ENCODE measurements at regions not wholly inside any gene's neighbourhood (a gene's known extent, or its start where the extent isn't known, plus 50 kb on each side); places are given as distances from the start of the nearest gene placed in this dataset.

- peaks cover 0 to 1% (median 0%) of the 10 kb centered on the region in 8 donors for H3K9me3 Mint-ChIP-seq
- no peaks in the 10 kb centered on the region for H3K36me3 ChIP-seq (ENCODE audit: insufficient read depth, low read length)
- H3K27me3 ChIP-seq (ENCODE audit: insufficient read depth, low read length) = no peaks in the 10 kb centered on the region
- POLR2A ChIA-PET (ENCODE audit: partially characterized antibody) = no interaction called here
- intact Hi-C loops (cut with micrococcal nuclease) = no loop called here
- no peak for DNase-seq
- no peaks in the 10 kb centered on the region for H3K9me3 ChIP-seq (ENCODE audit: control insufficient read depth in 1 of 2, low read length in 2 of 2)
- peaks cover 2 to 4% of the 10 kb centered on the region in 2 donors for H3K27me3 Mint-ChIP-seq
- no peaks in the 10 kb centered on the region for H3K4me1 Mint-ChIP-seq
- H3K4me1 ChIP-seq (ENCODE audit: insufficient read depth, low read length) = no peaks in the 10 kb centered on the region
- H3K27ac ChIP-seq (ENCODE audit: low read depth, low read length) = no peak overlapping the region
- no peak overlapping the region for H3K4me3 Mint-ChIP-seq
- H3K36me3 Mint-ChIP-seq = no peaks in the 10 kb centered on the region
- CTCF ChIA-PET (ENCODE audit: partially characterized antibody) = no interaction called here
- H3K27ac Mint-ChIP-seq = no peak overlapping the region
- no peak overlapping the region for H3K4me3 ChIP-seq (ENCODE audit: low read length in 2 of 2)
Measured at GRCh38 chr4:35820003-35820402, 424.3 kb downstream of the ARAP2 start.

GRCh38 chr4:35824231-35824630 is 420.1 kb downstream of the ARAP2 start:
- Mint-ChIP-seq H3K36me3 (no peaks in the 10 kb centered on the region), H3K4me3 (no peak overlapping the region), H3K27me3 (peaks cover 2 to 4% of the 10 kb centered on the region in 2 donors), H3K4me1 (no peaks in the 10 kb centered on the region), H3K27ac (no peak overlapping the region), H3K9me3 (no peaks in the 10 kb centered on the region)
- Histone ChIP-seq H3K27me3 (ENCODE audit: insufficient read depth, low read length) (no peaks in the 10 kb centered on the region), H3K27ac (ENCODE audit: low read depth, low read length) (no peak overlapping the region), H3K36me3 (ENCODE audit: insufficient read depth, low read length) (no peaks in the 10 kb centered on the region), H3K9me3 (ENCODE audit: control insufficient read depth in 1 of 2, low read length in 2 of 2) (no peaks in the 10 kb centered on the region), H3K4me3 (ENCODE audit: low read length in 2 of 2) (no peak overlapping the region), H3K4me1 (ENCODE audit: insufficient read depth, low read length) (no peaks in the 10 kb centered on the region)
- ChIA-PET POLR2A (ENCODE audit: partially characterized antibody) (no interaction called here), CTCF (ENCODE audit: partially characterized antibody) (no interaction called here)
- intact Hi-C loops (cut with micrococcal nuclease) = no loop called here
- no peak for DNase-seq

DNA sequence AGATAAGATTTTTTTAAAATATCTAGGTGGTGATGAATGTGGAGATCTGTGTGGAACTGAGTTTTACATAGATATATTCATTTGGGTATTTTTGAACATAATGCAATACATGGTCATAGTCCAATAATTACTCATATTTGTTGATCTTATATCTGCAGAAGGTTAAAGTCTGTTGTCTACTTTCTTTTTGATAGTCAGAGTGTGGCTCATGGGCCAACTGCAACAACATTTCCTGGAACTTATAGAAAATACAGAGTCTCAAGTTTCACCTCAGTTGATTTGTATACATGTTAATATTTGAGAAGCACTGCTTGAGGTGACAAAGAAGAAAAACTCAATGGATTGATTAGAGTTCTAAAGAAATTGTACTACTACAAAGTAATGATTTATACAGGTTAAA is 408.4 kb downstream of the ARAP2 start:
- Mint-ChIP-seq H3K27ac (no peak overlapping the region), H3K4me1 (no peaks in the 10 kb centered on the region), H3K4me3 (no peak overlapping the region), H3K27me3 (no peaks in the 10 kb centered on the region), H3K36me3 (no peaks in the 10 kb centered on the region), H3K9me3 (peaks cover 0 to 8% (median under 1%) of the 10 kb centered on the region in 8 donors)
- Histone ChIP-seq H3K27me3 (ENCODE audit: insufficient read depth, low read length) (no peaks in the 10 kb centered on the region), H3K4me1 (ENCODE audit: insufficient read depth, low read length) (no peaks in the 10 kb centered on the region), H3K9me3 (ENCODE audit: control insufficient read depth in 1 of 2, low read length in 2 of 2) (no peaks in the 10 kb centered on the region), H3K36me3 (ENCODE audit: insufficient read depth, low read length) (no peaks in the 10 kb centered on the region), H3K27ac (ENCODE audit: low read depth, low read length) (no peak overlapping the region), H3K4me3 (ENCODE audit: low read length in 2 of 2) (no peak overlapping the region)
- ChIA-PET POLR2A (ENCODE audit: partially characterized antibody) (no interaction called here), CTCF (ENCODE audit: partially characterized antibody) (no interaction called here)
- intact Hi-C loops (cut with micrococcal nuclease) = no loop called here
- no peak for DNase-seq

GRCh38 chr4:35836596-35836995 is 407.7 kb downstream of the ARAP2 start:
- peaks cover 0 to 8% (median under 1%) of the 10 kb centered on the region in 8 donors for H3K9me3 Mint-ChIP-seq
- H3K27me3 Mint-ChIP-seq = no peaks in the 10 kb centered on the region
- no peaks in the 10 kb centered on the region for H3K36me3 Mint-ChIP-seq
- POLR2A ChIA-PET (ENCODE audit: partially characterized antibody) = no interaction called here
- H3K4me1 Mint-ChIP-seq = no peaks in the 10 kb centered on the region
- H3K27ac Mint-ChIP-seq = no peak overlapping the region
- CTCF ChIA-PET (ENCODE audit: partially characterized antibody) = no interaction called here
- H3K4me3 ChIP-seq (ENCODE audit: low read length in 2 of 2) = no peak overlapping the region
- H3K4me1 ChIP-seq (ENCODE audit: insufficient read depth, low read length) = no peaks in the 10 kb centered on the region
- no peaks in the 10 kb centered on the region for H3K27me3 ChIP-seq (ENCODE audit: insufficient read depth, low read length)
- no peaks in the 10 kb centered on the region for H3K9me3 ChIP-seq (ENCODE audit: control insufficient read depth in 1 of 2, low read length in 2 of 2)
- no peak for DNase-seq
- H3K27ac ChIP-seq (ENCODE audit: low read depth, low read length) = no peak overlapping the region
- intact Hi-C loops (cut with micrococcal nuclease) = no loop called here
- H3K4me3 Mint-ChIP-seq = no peak overlapping the region
- no peaks in the 10 kb centered on the region for H3K36me3 ChIP-seq (ENCODE audit: insufficient read depth, low read length)

- Mint-ChIP-seq H3K4me1 (no peaks in the 10 kb centered on the region), H3K27ac (no peak overlapping the region), H3K27me3 (peaks cover 0 to 6% of the 10 kb centered on the region in 2 donors), H3K4me3 (no peak overlapping the region), H3K9me3 (peaks cover 0 to 4% (median 0%) of the 10 kb centered on the region in 8 donors), H3K36me3 (no peaks in the 10 kb centered on the region)
- Histone ChIP-seq H3K27me3 (ENCODE audit: insufficient read depth, low read length) (no peaks in the 10 kb centered on the region), H3K4me3 (ENCODE audit: low read length in 2 of 2) (no peak overlapping the region), H3K27ac (ENCODE audit: low read depth, low read length) (no peak overlapping the region), H3K9me3 (ENCODE audit: control insufficient read depth in 1 of 2, low read length in 2 of 2) (no peaks in the 10 kb centered on the region), H3K36me3 (ENCODE audit: insufficient read depth, low read length) (no peaks in the 10 kb centered on the region), H3K4me1 (ENCODE audit: insufficient read depth, low read length) (no peaks in the 10 kb centered on the region)
- intact Hi-C loops (cut with micrococcal nuclease) = no loop called here
- ChIA-PET POLR2A (ENCODE audit: partially characterized antibody) (no interaction called here), CTCF (ENCODE audit: partially characterized antibody) (no interaction called here)
- DNase-seq = no peak
Measured at GRCh38 chr4:35867057-35867456, 377.3 kb downstream of the ARAP2 start.

DNA sequence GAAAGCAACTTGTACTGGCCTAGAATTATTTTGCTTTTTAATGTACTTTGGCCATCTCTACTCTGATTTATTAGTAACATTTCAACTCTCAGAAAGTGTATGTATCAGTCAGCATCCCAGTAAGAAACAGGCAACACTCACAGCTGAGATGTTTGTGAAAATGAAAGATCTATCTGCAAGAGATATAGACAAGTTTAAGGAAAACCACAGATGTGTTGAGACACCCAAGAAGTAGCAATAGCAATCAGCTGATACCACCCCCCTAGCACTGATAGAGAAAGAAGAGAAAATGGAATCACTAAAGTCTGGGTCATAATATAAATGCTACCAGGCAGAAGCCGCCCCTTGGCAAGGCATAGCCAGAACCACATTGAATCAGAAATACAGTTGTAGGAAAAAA is 372.0 kb downstream of the ARAP2 start:
- Mint-ChIP-seq H3K27ac (no peak overlapping the region), H3K27me3 (peaks cover 0 to 2% of the 10 kb centered on the region in 2 donors), H3K9me3 (peaks cover 0 to 1% (median 0%) of the 10 kb centered on the region in 8 donors), H3K36me3 (no peaks in the 10 kb centered on the region), H3K4me3 (no peak overlapping the region), H3K4me1 (no peaks in the 10 kb centered on the region)
- Histone ChIP-seq H3K36me3 (ENCODE audit: insufficient read depth, low read length) (no peaks in the 10 kb centered on the region), H3K27ac (ENCODE audit: low read depth, low read length) (no peak overlapping the region), H3K9me3 (ENCODE audit: control insufficient read depth in 1 of 2, low read length in 2 of 2) (no peaks in the 10 kb centered on the region), H3K27me3 (ENCODE audit: insufficient read depth, low read length) (no peaks in the 10 kb centered on the region), H3K4me3 (ENCODE audit: low read length in 2 of 2) (no peak overlapping the region), H3K4me1 (ENCODE audit: insufficient read depth, low read length) (no peaks in the 10 kb centered on the region)
- intact Hi-C loops (cut with micrococcal nuclease) = no loop called here
- ChIA-PET CTCF (ENCODE audit: partially characterized antibody) (no interaction called here), POLR2A (ENCODE audit: partially characterized antibody) (no interaction called here)
- DNase-seq = no peak

- no peak for DNase-seq
- H3K4me1 Mint-ChIP-seq = no peaks in the 10 kb centered on the region
- H3K4me3 ChIP-seq (ENCODE audit: low read length in 2 of 2) = no peak overlapping the region
- H3K4me1 ChIP-seq (ENCODE audit: insufficient read depth, low read length) = no peaks in the 10 kb centered on the region
- H3K36me3 Mint-ChIP-seq = no peaks in the 10 kb centered on the region
- no peak overlapping the region for H3K27ac Mint-ChIP-seq
- H3K27me3 ChIP-seq (ENCODE audit: insufficient read depth, low read length) = no peaks in the 10 kb centered on the region
- peaks cover 3 to 4% of the 10 kb centered on the region in 2 donors for H3K27me3 Mint-ChIP-seq
- no peaks in the 10 kb centered on the region for H3K9me3 ChIP-seq (ENCODE audit: control insufficient read depth in 1 of 2, low read length in 2 of 2)
- H3K36me3 ChIP-seq (ENCODE audit: insufficient read depth, low read length) = no peaks in the 10 kb centered on the region
- H3K27ac ChIP-seq (ENCODE audit: low read depth, low read length) = no peak overlapping the region
- peaks cover 0 to 3% (median 0%) of the 10 kb centered on the region in 8 donors for H3K9me3 Mint-ChIP-seq
- intact Hi-C loops (cut with micrococcal nuclease) = no loop called here
- ChIA-PET POLR2A (ENCODE audit: partially characterized antibody) (no interaction called here), CTCF (ENCODE audit: partially characterized antibody) (no interaction called here)
- no peak overlapping the region for H3K4me3 Mint-ChIP-seq
Measured at GRCh38 chr4:35879479-35879878, 364.8 kb downstream of the ARAP2 start.

GRCh38 chr4:35883108-35883507 is 361.2 kb downstream of the ARAP2 start:
- Mint-ChIP-seq H3K36me3 (no peaks in the 10 kb centered on the region), H3K27ac (no peak overlapping the region), H3K9me3 (no peaks in the 10 kb centered on the region), H3K4me3 (no peak overlapping the region), H3K27me3 (peaks cover 2 to 3% of the 10 kb centered on the region in 2 donors), H3K4me1 (no peaks in the 10 kb centered on the region)
- Histone ChIP-seq H3K36me3 (ENCODE audit: insufficient read depth, low read length) (no peaks in the 10 kb centered on the region), H3K4me1 (ENCODE audit: insufficient read depth, low read length) (no peaks in the 10 kb centered on the region), H3K27me3 (ENCODE audit: insufficient read depth, low read length) (no peaks in the 10 kb centered on the region), H3K9me3 (ENCODE audit: control insufficient read depth in 1 of 2, low read length in 2 of 2) (no peaks in the 10 kb centered on the region), H3K27ac (ENCODE audit: low read depth, low read length) (no peak overlapping the region), H3K4me3 (ENCODE audit: low read length in 2 of 2) (no peak overlapping the region)
- POLR2A ChIA-PET (ENCODE audit: partially characterized antibody) = no interaction called here
- no peak for DNase-seq
- CTCF ChIA-PET (ENCODE audit: partially characterized antibody) = no interaction called here
- intact Hi-C loops (cut with micrococcal nuclease) = no loop called here
